PC-3 (cell line): ENCODE measurements at regions not wholly inside any gene's neighbourhood (a gene's known extent, or its start where the extent isn't known, plus 50 kb on each side); places are given as distances from the start of the nearest gene placed in this dataset.

Source experiments
- ATAC-seq: fragments of 200-7000 bp; cut with Tn5 transposase; 2 replicates; pipeline ENCODE4 v1.9.1; 2020; ENCODE audit warnings: mild to moderate bottlenecking, moderate library complexity
- BruUV-seq: library from RNA; stranded (reverse); fragments of 400-500 nt; replicated peaks from 2 replicates; lab custom pipeline; 2021; lab: Mats Ljungman, UMichigan
- CTCF ChIA-PET: fragments of 300-600 bp; sonication (Branson Sonifier 250); formaldehyde crosslinking; loops from one replicate; lab custom pipeline; 2022; ENCODE audit warnings: antibody characterized with exemption; lab: Charles Lee
- POLR2A ChIA-PET: fragments of 300-600 bp; sonication (Branson Sonifier 250); formaldehyde crosslinking; loops from one replicate; lab custom pipeline; 2022; ENCODE audit warnings: antibody characterized with exemption; ENCODE audit not compliant: unreplicated experiment; lab: Charles Lee
- DNase-seq: peaks from one replicate; pipeline ENCODE4 v3.0.0-alpha.2; 2015
- H2AFZ ChIP-seq: fragments of 300-600 bp; sonication (generic); 2 replicates; pipeline ENCODE4 v1.6.0; 2016; ENCODE audit warnings: antibody characterized with exemption, low read length
- H3F3A ChIP-seq: fragments of 300-600 bp; sonication (generic); one replicate; pipeline ENCODE4 v1.6.0; 2017; ENCODE audit warnings: antibody characterized with exemption, low read length, control low read depth, mild to moderate bottlenecking; ENCODE audit not compliant: unreplicated experiment
- H3K27ac ChIP-seq: fragments of 300-600 bp; sonication (generic); 2 replicates; pipeline ENCODE4 v1.5.1; 2016; ENCODE audit warnings: mild to moderate bottlenecking, low read length
- H3K27me3 ChIP-seq: fragments of 300-600 bp; sonication (generic); 2 replicates; pipeline ENCODE4 v1.6.1; 2016; ENCODE audit warnings: low read length, mixed read lengths
- H3K36me3 ChIP-seq: fragments of 300-600 bp; sonication (generic); 2 replicates; pipeline ENCODE4 v1.6.1; 2016; ENCODE audit warnings: low read depth, mixed run types, low read length, mixed read lengths
- H3K4me1 ChIP-seq: fragments of 300-600 bp; sonication (generic); 2 replicates; pipeline ENCODE4 v1.5.1; 2016; ENCODE audit warnings: low read length; ENCODE audit not compliant: insufficient read depth
- H3K4me2 ChIP-seq: fragments of 300-600 bp; sonication (generic); 2 replicates; pipeline ENCODE4 v1.6.0; 2016; ENCODE audit warnings: low read length
- H3K4me3 ChIP-seq: fragments of 300-600 bp; sonication (generic); 2 replicates; pipeline ENCODE4 v1.5.1; 2016; ENCODE audit warnings: mild to moderate bottlenecking, low read length, mixed read lengths
- H3K79me2 ChIP-seq: fragments of 300-600 bp; sonication (generic); 2 replicates; pipeline ENCODE4 v1.6.1; 2017; ENCODE audit warnings: low read length, mixed read lengths
- H3K9ac ChIP-seq: fragments of 300-600 bp; sonication (generic); 2 replicates; pipeline ENCODE4 v1.6.0; 2016; ENCODE audit warnings: mild to moderate bottlenecking, low read length
- H3K9me2 ChIP-seq: fragments of 300-600 bp; sonication (generic); replicated peaks from 2 replicates; pipeline ENCODE4 v1.6.1; 2016; ENCODE audit warnings: mixed run types, low read length, mixed read lengths
- H3K9me3 ChIP-seq: fragments of 300-600 bp; sonication (generic); 2 replicates; pipeline ENCODE4 v1.6.1; 2016; ENCODE audit warnings: low read length, mixed read lengths
- H4K20me1 ChIP-seq: fragments of 300-600 bp; sonication (generic); 2 replicates; pipeline ENCODE4 v1.6.1; 2016; ENCODE audit warnings: low read length, mixed read lengths
- CTCF ChIP-seq: fragments of 300-600 bp; sonication (generic); conservative IDR thresholded peaks from 2 replicates; pipeline ENCODE4 v1.5.1; 2017; ENCODE audit warnings: antibody characterized with exemption, low read depth, mild to moderate bottlenecking, low read length
- EZH2 ChIP-seq: fragments of 300-600 bp; sonication (generic); IDR thresholded peaks from one replicate; pipeline ENCODE4 v1.6.1; 2017; ENCODE audit warnings: antibody characterized with exemption, mild to moderate bottlenecking, low read length; ENCODE audit not compliant: unreplicated experiment
- EZH2phosphoT487 ChIP-seq: fragments of 300-600 bp; sonication (generic); IDR thresholded peaks from 2 replicates; pipeline ENCODE4 v1.6.1; 2018; ENCODE audit warnings: mild to moderate bottlenecking, antibody characterized with exemption, low read length, borderline replicate concordance
- intact Hi-C: fragments of 100-400 bp; cut with micrococcal nuclease; formaldehyde crosslinking; loops from 2 replicates; pipeline ENCODE4 v1.9.0; 2023

GRCh38 chr3:106004137-106004681, 135.4 kb upstream of the CBLB start:
- H3K9ac ChIP-seq: 0 out of 2 replicates have a peak overlapping the region, but pooled peaks have one; percentile 4
- intact Hi-C loops: loop anchor here (2.0 kb wide), 1 partner anchor 27 kb away; no protein-coding TSS in a partner anchor
- peak overlapping the region; percentile 37; the same call in 1 of the 2 replicates for H3K4me3 ChIP-seq
- H3K9me2 ChIP-seq: no peaks in the 10 kb centered on the region
- ChIA-PET CTCF (no interaction called here), POLR2A (no interaction called here)
- peaks cover 25% of the 10 kb centered on the region; the same call in 1 of the 2 replicates for H3K4me1 ChIP-seq
- ATAC-seq: peak; percentile 51; the same call in 1 of the 2 replicates
- H3K9me3 ChIP-seq: no peaks in the 10 kb centered on the region
- DNase-seq: peak; percentile 41
- no peaks in the 10 kb centered on the region for H3K36me3 ChIP-seq
- H3K27ac ChIP-seq: peak overlapping the region; percentile 11
- no peaks in the 10 kb centered on the region for H3F3A ChIP-seq
- H2AFZ ChIP-seq: peak overlapping the region; percentile 47
- H4K20me1 ChIP-seq: no peaks in the 10 kb centered on the region
- no TSS peak for BruUV-seq
- no peak for TF ChIP-seq EZH2phosphoT487
- TF ChIP-seq CTCF: no peak
- TF ChIP-seq EZH2: no peak
- peak overlapping the region; percentile 47 for H3K4me2 ChIP-seq
- H3K27me3 ChIP-seq: no peaks in the 10 kb centered on the region
- H3K79me2 ChIP-seq: no peaks in the 10 kb centered on the region

GRCh38 chr3:106004826-106005225, 136.0 kb upstream of the CBLB start:
- Histone ChIP-seq H3K9me2 (no peaks in the 10 kb centered on the region), H3K9ac (no peak overlapping the region), H3K4me1 (peaks cover 25% of the 10 kb centered on the region; the same call in 1 of the 2 replicates), H3K36me3 (no peaks in the 10 kb centered on the region), H2AFZ (no peak overlapping the region), H3K79me2 (no peaks in the 10 kb centered on the region), H3K27ac (peak overlapping the region; percentile 11; the same call in 1 of the 2 replicates), H4K20me1 (no peaks in the 10 kb centered on the region), H3F3A (no peaks in the 10 kb centered on the region), H3K4me2 (peak overlapping the region; percentile 47; the same call in 1 of the 2 replicates), H3K4me3 (no peak overlapping the region), H3K9me3 (no peaks in the 10 kb centered on the region), H3K27me3 (no peaks in the 10 kb centered on the region)
- no peak for ATAC-seq
- POLR2A ChIA-PET: no interaction called here
- DNase-seq: no peak
- intact Hi-C loops: loop anchor here (2.0 kb wide), 1 partner anchor 28 kb away; no protein-coding TSS in a partner anchor
- BruUV-seq: no TSS peak
- CTCF ChIA-PET: no interaction called here
- TF ChIP-seq EZH2 (no peak), CTCF (no peak), EZH2phosphoT487 (no peak)

- H3K27ac ChIP-seq: peak overlapping the region; percentile 27; the same call in 1 of the 2 replicates
- TF ChIP-seq EZH2phosphoT487: no peak
- TF ChIP-seq EZH2: no peak
- no peak for TF ChIP-seq CTCF
Observed at GRCh38 chr3:106006001-106006400, 137.2 kb upstream of the CBLB start.

More at GRCh38 chr3:106006001-106006400, 137.2 kb upstream of the CBLB start:
- H3K4me3 ChIP-seq: no peak overlapping the region
- no peak overlapping the region for H3K4me2 ChIP-seq
- BruUV-seq: no TSS peak
- peaks cover 25% of the 10 kb centered on the region; the same call in 1 of the 2 replicates for H3K4me1 ChIP-seq
- intact Hi-C loops: no loop called here
- POLR2A ChIA-PET: no interaction called here
- no peaks in the 10 kb centered on the region for H3K9me3 ChIP-seq
- no peaks in the 10 kb centered on the region for H3K9me2 ChIP-seq
- H3F3A ChIP-seq: no peaks in the 10 kb centered on the region
- H3K9ac ChIP-seq: no peak overlapping the region
- H3K36me3 ChIP-seq: no peaks in the 10 kb centered on the region
- DNase-seq (peak; percentile 62), ATAC-seq (no peak)
- H2AFZ ChIP-seq: no peak overlapping the region
- CTCF ChIA-PET: no interaction called here
- no peaks in the 10 kb centered on the region for H3K79me2 ChIP-seq
- H3K27me3 ChIP-seq: no peaks in the 10 kb centered on the region
- H4K20me1 ChIP-seq: no peaks in the 10 kb centered on the region
